GF-D8 (cell line): ENCODE measurements at regions not wholly inside any gene's neighbourhood (a gene's known extent, or its start where the extent isn't known, plus 50 kb on each side); places are given as distances from the start of the nearest gene placed in this dataset.

ENCODE experiments used
- DNase-seq: peaks from one replicate; lab custom pipeline; 2025; lab: John Stamatoyannopoulos, UW

DNA sequence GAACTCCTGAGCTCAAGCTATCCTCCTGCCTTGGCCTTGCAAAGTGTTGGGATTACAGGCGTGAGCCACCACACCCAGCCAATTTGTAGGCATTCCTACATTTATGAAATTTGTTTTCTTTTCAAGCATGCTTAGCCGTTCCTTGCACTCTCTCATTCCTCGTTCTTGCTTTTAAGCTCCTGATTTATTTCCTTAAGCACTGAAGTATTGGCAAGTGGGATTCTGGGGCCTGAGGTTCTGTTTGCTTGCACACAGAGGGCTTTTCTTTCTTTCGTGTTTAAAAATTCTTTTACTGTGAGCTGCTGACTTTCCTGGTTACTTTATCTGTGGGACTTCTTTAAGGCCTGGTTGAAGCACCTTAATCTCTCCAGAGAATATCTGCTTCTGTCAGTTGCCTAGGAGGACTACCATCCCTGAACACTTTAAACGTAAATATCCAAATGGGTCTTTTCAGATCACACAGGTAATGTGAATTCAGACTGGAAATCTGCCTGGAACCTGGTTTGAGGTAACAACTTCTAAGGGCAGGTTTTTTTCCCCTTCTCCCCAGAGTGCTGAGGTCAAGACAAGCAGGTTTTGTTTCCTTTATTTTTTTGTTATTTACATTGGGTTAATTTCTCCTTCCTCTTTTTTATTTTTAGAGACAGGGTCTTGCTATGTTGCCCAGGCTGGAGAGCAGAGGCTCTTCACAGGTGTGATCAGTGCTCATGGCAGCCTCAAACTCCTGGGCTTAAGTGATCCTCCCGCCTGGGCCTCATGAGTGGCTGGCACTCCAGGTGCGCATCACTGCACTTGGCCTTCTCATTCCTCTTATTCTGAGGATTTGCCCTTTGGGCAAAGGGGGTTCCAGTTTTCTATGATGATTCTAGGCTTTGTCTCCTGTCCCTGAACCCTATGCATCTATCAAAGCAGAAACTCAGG, 102.9 kb downstream of the PFKFB3 start:
- DNase-seq, result no peak

DNA sequence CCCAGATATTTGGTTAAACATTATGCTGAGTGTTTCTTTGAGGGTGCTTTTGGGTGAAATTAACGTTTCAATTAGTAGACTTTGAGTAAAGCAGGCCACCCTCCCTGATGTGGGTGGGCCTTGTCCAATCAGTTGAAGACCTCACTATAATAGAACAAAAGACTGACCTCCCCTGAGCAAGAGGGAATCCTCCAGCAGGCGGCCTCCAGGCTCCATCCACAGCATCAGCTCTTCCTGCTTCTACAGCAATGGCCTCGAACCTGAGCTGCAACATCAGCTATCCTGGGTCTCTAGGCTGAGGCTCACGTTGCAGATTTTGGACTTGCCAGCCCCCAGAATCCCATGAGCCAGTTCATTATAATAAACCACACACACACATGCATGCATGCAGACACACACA, 104.2 kb downstream of the PFKFB3 start:
- no peak for DNase-seq

DNA sequence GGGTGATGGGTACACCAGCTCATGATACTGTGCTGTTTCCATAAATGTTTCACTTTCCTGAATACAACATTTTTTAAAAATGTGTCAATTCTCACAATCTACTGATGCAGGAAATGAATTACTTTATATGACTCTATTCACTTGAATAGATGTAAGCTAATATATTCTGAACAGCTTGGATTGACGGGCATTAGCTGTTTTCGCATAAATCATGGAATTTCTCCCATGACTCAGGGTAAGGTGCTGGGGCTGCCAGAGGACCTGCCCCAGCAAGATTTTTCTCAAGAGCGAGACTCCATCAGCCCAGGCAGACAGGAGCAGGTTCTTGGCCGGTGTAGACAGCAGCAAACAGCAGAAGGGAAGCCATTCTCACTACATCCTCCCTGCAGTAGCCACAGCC, 107.1 kb downstream of the PFKFB3 start:
- DNase-seq, result no peak

DNA sequence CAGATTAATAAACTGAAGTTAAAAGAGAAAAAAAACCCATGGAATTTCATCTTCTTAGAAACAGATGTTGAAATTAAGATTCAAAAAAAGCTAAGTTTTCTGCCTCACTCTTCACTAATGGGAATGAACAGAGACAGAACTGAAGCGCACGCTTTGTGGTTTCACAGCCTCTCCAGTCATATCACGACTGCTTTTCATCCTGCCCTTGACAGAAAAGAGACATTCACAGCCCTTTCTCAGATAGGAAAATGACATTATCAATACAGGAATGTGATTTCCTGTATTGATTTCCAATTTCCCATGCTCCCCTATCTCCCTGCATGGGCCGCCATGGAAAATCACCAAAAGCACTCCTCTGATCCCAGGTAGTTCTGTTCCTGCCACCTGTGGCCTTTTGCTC, 108.2 kb downstream of the PFKFB3 start:
- no peak for DNase-seq

DNA sequence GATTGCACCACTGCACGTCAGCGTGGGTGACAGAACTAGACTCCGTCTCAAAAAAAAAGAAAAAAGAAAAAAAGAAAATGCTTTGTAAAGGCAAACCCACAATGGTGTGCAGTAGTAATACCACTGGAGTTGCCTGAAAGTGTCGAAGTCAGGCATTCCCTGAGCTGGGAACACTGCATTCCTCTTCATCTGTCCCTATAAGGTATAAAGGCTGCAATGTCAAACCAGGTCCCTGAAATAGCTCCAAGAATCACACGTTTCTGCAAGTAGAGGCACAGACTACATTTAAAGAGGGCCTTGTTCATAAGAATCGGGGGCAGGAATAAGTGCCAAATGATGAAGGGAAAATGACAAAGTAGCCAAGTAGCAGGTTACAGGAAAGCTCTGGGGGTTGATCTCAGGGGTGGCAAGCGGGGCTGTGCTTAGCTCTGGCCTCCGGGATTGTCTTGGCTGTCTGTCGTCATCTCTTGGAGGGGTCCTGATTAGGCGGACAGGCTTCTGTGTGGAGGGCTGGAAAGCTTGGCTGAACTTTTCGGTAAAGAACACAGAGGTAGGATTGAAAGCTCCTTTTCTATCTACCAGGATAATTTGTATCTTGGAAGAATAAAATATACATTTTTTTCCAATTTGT, 109.1 kb downstream of the PFKFB3 start:
- no peak for DNase-seq

DNA sequence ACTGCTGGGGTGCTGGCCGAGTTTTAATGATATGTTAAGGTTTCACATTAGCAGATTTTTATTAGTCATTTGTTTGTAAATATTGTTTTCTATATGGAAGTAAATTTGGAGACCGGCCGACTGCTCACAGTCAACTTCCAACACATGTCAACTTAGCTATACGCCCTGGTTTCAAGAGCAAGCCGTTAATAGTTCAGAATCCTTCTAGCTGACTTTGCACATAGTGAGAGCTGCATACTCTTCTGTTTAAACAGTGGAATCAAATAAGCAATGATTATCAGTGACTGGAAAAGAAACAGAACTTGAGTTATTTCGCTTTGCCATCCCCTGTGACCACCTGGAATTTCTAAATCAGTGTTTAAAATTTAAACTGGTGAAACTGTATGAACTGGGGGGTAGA, 109.9 kb downstream of the PFKFB3 start:
- no peak for DNase-seq

DNA sequence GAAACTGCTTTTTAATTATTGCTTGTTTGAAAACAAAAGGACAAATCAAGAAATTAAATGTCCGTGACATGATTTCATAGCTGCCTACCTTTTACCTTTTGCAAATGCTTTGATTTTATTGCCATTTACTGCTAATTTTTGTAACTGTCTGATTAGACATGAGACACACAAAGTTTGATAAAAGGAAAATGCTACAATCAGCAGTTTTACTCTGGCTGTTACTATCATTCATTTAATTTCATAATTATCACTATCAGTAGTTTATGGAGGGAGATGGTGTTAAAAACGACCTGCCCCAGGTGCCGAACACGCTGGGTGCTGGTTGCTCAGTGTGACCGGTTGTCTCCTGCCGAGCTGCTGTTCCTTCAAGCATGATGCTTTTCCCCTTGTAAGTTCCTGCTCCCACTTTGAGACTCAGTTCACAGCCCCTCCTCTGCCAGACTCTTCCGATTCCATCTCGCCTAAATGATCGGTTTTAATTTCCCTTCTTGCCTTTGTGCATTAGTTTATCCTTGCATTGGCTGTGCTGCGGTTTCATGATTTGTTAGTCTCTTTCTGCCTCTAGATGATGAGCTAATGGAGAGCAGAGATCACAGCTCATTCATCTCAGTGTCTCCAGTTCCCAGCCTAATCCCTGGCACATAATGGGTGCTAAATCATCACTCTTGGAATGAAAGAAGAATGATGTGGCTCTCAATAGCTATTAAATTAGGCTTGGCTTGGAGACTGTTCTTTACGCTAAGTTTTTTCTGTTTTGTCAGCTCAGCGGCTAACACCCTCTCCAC, 110.6 kb downstream of the PFKFB3 start:
- no peak for DNase-seq

DNA sequence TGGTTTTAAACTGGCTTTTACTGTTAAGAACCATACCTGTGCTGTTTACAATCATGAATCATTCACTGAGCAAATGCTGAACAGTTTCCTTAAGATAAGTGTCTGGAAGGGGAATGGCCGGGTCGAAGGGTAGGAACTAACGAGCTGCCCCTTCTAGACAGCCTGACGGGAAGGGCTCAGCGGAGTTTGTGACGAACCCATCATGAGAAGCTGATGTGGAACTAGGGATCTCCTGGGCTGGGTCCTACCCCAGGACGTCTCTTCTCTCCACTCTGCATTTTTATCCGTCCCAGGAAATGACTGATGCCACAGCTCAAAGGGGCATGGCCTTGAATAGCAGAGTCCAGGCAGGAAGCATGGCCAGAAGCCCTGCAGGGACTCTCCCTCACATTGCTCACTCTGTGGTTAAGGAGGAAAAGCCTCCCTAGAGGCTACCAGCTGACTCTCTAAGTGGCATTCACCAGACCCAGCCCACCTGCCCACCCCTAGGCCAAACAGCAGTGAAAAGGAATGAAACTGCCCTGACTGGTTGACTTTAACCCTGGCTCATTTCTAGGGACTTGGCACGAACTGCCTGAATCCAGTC, 112.0 kb downstream of the PFKFB3 start:
- no peak for DNase-seq

DNA sequence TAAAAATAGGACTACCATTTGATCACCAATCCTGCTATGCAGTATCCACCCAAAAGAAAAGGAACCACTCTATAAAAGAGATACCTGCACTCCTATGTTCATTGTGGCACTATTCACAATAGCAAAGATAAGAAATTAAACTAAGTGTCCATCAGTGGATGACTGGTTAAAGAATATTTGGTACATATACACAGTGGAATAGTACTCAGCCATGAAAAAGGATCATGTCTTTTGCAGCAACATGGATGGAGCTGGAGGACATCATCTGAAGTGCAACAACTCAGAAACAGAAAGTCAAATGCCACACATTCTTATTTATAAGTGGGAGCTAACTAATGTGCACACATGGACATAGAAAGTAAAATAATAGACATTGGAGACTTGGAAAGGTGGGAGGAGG, 116.4 kb downstream of the PFKFB3 start:
- DNase-seq, result no peak

DNA sequence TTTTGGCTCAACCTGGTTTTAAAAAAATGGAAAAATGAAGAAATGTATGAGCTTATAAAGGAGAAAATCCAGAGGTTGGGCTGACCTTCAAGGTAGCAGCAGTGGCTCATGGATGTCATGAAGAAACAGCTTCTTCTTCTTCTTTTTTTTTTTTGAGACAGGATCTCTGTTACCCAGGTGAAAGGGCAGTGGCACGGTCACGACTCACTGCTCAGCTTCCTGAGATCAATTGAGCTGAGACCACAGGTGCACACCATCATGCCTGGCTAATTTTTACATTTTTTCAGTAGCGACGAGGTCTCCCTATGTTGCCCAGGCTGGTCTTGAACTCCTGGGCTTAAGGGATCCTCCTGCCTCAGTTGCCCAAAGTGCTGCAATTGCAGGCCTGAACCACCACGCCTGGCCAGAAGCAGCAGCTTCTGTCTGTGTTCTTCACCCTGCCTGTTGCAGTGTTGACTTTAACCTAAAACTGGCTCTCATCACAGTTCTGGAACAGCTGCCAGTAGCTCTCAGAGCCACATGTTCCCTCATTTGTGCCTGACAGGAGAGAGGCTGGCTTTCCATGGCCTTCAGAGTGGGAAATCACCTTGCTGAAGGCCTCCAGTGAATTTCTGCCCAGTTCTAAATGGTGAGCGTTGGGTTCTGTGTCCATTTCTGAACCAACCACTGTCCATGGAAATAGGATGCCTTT, 117.7 kb downstream of the PFKFB3 start:
- no peak for DNase-seq

DNA sequence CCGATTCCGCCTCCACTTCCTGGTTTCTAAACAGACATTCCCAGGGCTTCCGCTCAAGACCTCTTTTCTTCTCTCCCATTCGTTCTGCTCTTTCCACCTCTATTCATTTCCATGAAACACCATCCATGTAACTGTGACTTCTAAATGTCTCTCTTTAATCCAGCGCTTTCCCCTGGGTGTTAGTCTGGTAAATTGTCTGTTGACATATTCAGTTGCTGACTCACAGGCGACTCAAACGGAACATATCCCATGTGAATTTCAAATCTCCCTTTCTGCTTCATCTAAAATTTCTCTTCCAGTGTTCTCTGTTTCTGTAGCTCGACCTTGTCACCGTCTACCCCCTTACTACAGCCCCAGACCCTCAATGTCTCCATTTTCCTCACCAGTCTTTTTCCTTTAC, 119.1 kb downstream of the PFKFB3 start:
- DNase-seq, result no peak

DNA sequence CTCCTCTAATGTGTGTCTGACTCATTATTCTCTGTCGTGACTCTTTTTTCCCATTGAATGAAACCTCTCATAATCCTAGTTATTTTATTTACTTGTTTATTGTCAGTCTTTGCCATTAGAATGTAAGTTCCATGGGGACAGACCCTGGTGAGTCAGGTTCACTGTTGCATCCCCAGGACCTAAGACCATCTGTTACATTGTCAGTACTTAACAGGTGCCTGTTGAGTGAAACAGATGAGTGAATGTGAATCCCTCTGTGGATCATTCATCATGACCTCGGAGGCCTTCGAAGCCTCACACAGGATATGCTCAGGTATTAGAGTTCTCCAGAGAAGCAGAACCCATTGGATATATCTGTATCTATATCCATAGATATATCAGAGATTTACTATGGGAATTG, 120.1 kb downstream of the PFKFB3 start:
- DNase-seq, result no peak

DNA sequence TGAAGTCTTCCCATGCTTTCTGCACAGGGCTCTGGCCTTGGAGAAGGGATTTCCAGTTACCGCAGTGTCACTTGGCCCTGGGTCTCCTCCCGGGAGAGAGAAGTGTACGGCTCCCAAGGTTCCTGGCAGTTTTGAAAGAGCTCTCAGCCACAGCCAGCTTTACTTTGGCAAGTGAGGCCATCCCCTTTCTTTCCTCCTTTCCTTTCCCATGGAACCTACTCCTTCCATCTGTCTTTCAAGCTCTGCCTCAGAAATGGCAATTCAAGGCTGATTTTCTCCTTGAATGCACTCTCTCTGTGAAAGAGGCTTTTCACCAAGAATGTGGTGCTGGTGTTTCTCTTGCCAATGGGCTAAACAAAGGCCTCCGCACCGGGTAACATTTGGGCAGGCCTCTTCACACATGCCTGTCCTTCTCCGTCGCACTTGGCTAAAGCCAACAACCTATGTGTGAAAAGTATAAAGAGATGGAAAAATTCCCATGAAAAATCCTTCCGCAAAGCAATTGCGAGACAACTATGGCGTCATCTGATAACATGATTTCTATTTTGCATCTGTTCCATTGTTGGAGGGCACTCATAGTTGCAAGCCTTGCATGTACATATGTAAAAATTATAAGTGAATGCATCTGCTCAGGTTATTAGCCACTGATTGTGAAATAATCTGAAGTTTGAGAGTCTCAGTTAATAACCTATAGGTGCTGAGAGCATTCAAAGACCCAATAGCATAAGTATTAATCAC, 125.4 kb downstream of the PFKFB3 start:
- DNase-seq, result no peak

DNA sequence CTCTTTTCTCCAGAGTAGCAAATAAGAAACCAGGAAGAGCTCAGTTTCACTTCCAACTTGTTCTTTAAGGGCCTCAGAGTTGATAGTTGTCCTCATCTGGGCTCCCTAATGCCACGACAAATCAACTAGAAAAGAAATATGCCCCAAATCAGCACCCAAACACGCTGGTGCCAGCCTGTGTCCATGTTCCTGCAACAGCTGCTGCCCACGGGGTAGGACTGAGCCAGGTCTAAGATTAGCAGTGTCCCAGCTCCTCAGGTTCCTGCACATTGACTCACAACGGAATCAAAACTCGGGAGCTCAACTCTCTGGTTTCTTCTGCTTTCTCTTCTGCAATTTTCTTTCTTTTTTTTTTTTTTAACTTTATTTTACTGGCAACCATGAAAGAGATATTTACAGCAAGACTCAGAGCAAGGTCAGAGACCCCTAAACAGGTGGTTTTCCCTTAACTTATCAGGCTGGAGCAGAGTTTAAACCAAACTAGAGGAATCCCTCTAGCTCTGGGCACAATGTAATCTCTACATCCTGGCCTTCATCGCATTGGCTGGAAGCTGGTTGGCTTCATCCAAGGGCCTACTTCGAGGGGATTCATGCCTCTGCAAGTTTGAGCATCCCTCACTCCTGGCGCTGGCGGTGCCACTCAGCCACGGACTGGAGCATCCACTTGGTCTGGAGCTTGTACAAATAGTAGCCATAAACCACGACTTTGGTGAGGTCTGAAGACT, 126.1 kb downstream of the PFKFB3 start:
- DNase-seq, result no peak

DNA sequence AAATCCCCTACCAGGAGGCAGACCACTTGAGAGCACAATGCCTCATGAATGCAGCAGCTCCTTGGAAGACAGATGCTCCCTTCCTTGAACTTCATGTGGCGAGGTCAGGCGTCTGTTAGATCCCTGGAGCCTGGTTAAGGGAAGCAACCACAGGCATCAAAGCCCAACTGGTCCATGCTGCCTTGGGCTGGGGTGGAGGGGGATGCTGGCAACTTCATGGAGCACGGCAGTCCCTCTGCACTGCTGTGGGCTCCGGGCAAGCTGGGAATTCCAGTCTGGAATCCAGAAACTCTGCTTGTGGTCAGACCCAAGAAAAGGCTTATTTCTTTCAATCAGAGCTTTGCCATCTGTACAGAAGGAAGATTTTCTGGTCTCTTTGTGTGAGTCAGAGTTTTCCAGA, 130.4 kb downstream of the PFKFB3 start:
- DNase-seq, result no peak

DNA sequence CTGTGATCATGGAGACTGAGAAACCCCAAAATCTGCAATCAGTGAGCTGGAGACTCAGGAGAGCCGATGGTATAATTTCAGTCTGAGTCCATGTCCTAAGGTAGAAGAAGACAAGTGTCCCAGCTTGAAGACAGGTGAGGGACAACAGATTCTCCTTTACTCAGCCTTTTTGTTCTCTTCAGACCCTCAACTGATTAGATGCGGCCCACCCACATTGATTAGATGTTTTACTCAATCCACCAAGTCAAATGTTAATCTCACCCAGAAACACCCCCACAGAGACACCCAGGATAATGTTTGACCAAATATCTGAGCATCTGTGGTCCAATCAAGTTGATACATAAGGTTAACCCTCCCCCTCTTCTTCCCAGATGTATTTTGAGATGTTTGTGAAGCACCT, 131.2 kb downstream of the PFKFB3 start:
- DNase-seq, result no peak

DNA sequence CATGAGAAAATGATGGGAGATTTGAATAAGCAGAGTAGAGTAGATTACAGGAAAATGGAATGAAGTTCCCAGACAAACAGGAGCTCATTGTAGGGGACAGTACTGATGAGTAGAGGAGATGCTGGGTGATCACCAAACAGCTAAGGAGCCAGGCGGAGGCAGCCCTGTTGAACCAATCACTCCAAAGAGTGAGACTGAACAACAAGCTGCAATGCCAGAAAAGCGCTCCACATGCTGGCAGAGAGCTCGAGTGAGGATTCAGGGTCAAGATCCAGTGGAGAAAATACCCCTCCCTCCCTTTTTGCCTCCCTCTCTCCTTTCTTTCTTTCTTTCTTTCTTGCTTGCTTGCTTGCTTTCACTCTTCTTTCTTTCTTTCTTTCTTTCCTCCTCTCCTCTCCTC, 133.3 kb downstream of the PFKFB3 start:
- no peak for DNase-seq

DNA sequence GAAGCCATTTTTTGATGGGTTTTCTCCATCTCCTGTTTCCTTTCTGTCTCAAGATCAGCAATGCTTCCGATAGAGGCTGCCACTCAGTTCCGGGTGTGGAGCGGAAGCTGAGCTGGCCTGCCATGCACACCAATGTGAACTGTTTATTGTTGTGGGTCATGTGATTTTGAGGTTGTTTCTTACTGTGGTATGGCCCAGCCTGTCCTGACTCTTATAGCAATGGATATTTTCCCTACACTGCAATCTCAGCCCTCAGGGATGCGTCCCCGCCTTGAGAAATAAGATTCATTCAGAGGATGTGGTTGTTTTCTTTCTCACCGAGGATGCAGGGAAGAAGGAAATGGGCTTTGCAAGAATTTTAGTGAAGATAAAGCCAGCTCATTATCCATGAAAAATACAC, 134.7 kb downstream of the PFKFB3 start:
- DNase-seq, result no peak

DNA sequence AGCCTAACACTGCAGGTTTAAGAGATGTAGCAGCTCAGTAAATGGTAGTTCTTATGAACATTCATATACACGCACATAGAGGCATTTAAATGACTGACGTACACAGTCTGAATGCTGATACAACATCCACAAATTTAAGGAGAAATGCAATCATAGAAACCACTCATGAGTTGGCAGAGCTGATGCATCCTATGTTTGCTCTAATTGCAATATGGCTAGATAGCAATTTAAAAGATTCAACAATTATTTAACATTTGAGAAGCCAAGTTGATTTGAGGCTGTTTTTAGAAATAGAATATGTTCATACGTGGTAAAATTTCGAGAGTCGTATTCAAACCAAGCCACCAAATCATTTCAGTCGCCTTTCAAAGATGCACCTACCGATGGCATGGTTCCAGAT, 135.6 kb downstream of the PFKFB3 start:
- DNase-seq, result no peak

DNA sequence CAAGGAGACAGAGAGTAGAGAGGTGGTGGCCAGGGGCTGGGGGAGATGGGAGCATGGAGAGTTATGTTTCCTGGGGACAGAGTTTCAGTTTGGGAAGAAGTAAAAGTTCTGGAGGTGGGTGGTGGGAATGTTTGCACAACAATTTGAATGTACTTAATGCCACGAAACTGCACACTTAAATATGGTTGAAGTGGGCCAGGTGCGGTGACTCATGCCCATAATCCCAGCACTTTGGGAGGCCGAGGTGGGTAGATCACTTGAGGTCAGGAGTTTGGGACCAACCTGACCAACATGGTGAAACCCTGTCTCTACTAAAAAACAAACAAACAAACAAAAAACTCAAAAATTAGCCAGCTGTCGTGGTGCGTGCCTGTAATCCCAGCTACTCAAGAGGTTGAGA, 137.2 kb downstream of the PFKFB3 start:
- DNase-seq, result no peak
